ENCODE measurements at regions not wholly inside any gene's neighbourhood (a gene's known extent, or its start where the extent isn't known, plus 50 kb on each side); places are given as distances from the start of the nearest gene placed in this dataset.

- no peak overlapping the region for H3K4me3 ChIP-seq (ENCODE audit: insufficient read depth, low read length, poor library complexity, severe bottlenecking)
- TF ChIP-seq CTCF (IDR thresholded peaks at IDR 0.05; ENCODE audit: insufficient read depth, low read length, poor library complexity, severe bottlenecking) (no peak), EZH2phosphoT487 (conservative IDR thresholded peaks at IDR 0.05; ENCODE audit: low read length) (no peak)
- no peak overlapping the region for H3K4me2 ChIP-seq (ENCODE audit: low read depth, low read length, poor library complexity, severe bottlenecking)
- no peaks in the 10 kb centered on the region for H3F3A ChIP-seq (ENCODE audit: insufficient read depth)
- no peaks in the 10 kb centered on the region for H4K20me1 ChIP-seq (ENCODE audit: low read depth, low read length)
- no peaks in the 10 kb centered on the region for H3K27me3 ChIP-seq (ENCODE audit: low read length)
- no peaks in the 10 kb centered on the region for H3K36me3 ChIP-seq (ENCODE audit: low read length)
- no peak overlapping the region for H2AFZ ChIP-seq (ENCODE audit: low read depth, low read length, severe bottlenecking)
- H3K9ac ChIP-seq (ENCODE audit: low read length), result no peak overlapping the region
- H3K27ac ChIP-seq (ENCODE audit: low read depth, low read length), result no peak overlapping the region
- no peaks in the 10 kb centered on the region for H3K9me2 ChIP-seq (replicated peaks; ENCODE audit: insufficient read depth, low read length)
- no peaks in the 10 kb centered on the region for H3K9me3 ChIP-seq (ENCODE audit: insufficient read depth, low read length)
- no peaks in the 10 kb centered on the region for H3K79me2 ChIP-seq (ENCODE audit: insufficient read depth, low read length)
Measured at GRCh38 chr17:69960755-69961154, 114.3 kb upstream of the KCNJ16 start.

- Histone ChIP-seq H3K27ac (ENCODE audit: low read depth, low read length) (no peak overlapping the region), H3K27me3 (ENCODE audit: low read length) (no peaks in the 10 kb centered on the region), H3K9me3 (ENCODE audit: insufficient read depth, low read length) (no peaks in the 10 kb centered on the region), H3K36me3 (ENCODE audit: low read length) (no peaks in the 10 kb centered on the region), H2AFZ (ENCODE audit: low read depth, low read length, severe bottlenecking) (no peak overlapping the region), H3K9me2 (replicated peaks; ENCODE audit: insufficient read depth, low read length) (no peaks in the 10 kb centered on the region), H3F3A (ENCODE audit: insufficient read depth) (no peaks in the 10 kb centered on the region), H3K79me2 (ENCODE audit: insufficient read depth, low read length) (no peaks in the 10 kb centered on the region), H3K9ac (ENCODE audit: low read length) (no peak overlapping the region), H4K20me1 (ENCODE audit: low read depth, low read length) (no peaks in the 10 kb centered on the region), H3K4me2 (ENCODE audit: low read depth, low read length, poor library complexity, severe bottlenecking) (no peak overlapping the region), H3K4me3 (ENCODE audit: insufficient read depth, low read length, poor library complexity, severe bottlenecking) (no peak overlapping the region)
- TF ChIP-seq EZH2phosphoT487 (conservative IDR thresholded peaks at IDR 0.05; ENCODE audit: low read length), result no peak
- TF ChIP-seq CTCF (IDR thresholded peaks at IDR 0.05; ENCODE audit: insufficient read depth, low read length, poor library complexity, severe bottlenecking), result no peak
Measured at GRCh38 chr17:69961501-69962145, 113.4 kb upstream of the KCNJ16 start.

- no peaks in the 10 kb centered on the region for H3F3A ChIP-seq (ENCODE audit: insufficient read depth)
- no peak overlapping the region for H2AFZ ChIP-seq (ENCODE audit: low read depth, low read length, severe bottlenecking)
- no peaks in the 10 kb centered on the region for H3K9me2 ChIP-seq (replicated peaks; ENCODE audit: insufficient read depth, low read length)
- TF ChIP-seq CTCF (IDR thresholded peaks at IDR 0.05; ENCODE audit: insufficient read depth, low read length, poor library complexity, severe bottlenecking) (no peak), EZH2phosphoT487 (conservative IDR thresholded peaks at IDR 0.05; ENCODE audit: low read length) (no peak)
- H3K27me3 ChIP-seq (ENCODE audit: low read length), result no peaks in the 10 kb centered on the region
- no peak overlapping the region for H3K27ac ChIP-seq (ENCODE audit: low read depth, low read length)
- H3K4me3 ChIP-seq (ENCODE audit: insufficient read depth, low read length, poor library complexity, severe bottlenecking), result no peak overlapping the region
- H3K9me3 ChIP-seq (ENCODE audit: insufficient read depth, low read length), result no peaks in the 10 kb centered on the region
- H3K9ac ChIP-seq (ENCODE audit: low read length), result no peak overlapping the region
- H3K4me2 ChIP-seq (ENCODE audit: low read depth, low read length, poor library complexity, severe bottlenecking), result no peak overlapping the region
- H3K79me2 ChIP-seq (ENCODE audit: insufficient read depth, low read length), result no peaks in the 10 kb centered on the region
- H3K36me3 ChIP-seq (ENCODE audit: low read length), result no peaks in the 10 kb centered on the region
- H4K20me1 ChIP-seq (ENCODE audit: low read depth, low read length), result no peaks in the 10 kb centered on the region
Measured at GRCh38 chr17:69962436-69962995, 112.5 kb upstream of the KCNJ16 start.

All from SU-DHL-6 (cell line).